HG03457 (cell line): ENCODE measurements at regions not wholly inside any gene's neighbourhood (a gene's known extent, or its start where the extent isn't known, plus 50 kb on each side); places are given as distances from the start of the nearest gene placed in this dataset.
"Not testable (repeated sequence)": the region's sequence is repeated elsewhere in the genome, so short reads cannot be mapped to it uniquely, and the experiment has no call there.

Experiments
- ATAC-seq: cut with Tn5 transposase; IDR thresholded peaks from one replicate; pipeline ENCODE4 v1.9.1; 2021; ENCODE audit warnings: moderate number of reproducible peaks; ENCODE audit not compliant: unreplicated experiment

GRCh38 chr9:30944741-30945280, 1439.6 kb upstream of the ACO1 start:
- ATAC-seq, result no peak

DNA sequence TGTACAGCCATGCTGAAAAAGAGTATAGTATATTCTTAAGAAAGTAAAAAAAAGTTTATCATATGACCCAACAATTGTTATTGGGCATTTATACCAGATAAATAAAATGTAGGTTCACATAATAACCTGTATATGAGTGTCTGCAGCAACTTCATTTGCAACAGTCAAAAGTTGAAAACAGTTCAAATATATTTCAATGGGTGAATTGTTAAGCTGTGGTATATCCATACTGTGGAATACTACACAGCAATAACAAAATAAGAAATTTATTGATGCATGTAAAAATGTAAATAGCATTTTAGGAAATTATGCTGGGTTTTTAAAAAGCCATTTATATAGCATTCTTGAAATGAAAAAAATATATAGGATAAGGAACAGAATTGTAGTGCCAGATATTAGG, 1420.1 kb upstream of the ACO1 start:
- no peak for ATAC-seq

- ATAC-seq, result no peak
Observed at GRCh38 chr9:30967476-30967875, 1417.0 kb upstream of the ACO1 start.

DNA sequence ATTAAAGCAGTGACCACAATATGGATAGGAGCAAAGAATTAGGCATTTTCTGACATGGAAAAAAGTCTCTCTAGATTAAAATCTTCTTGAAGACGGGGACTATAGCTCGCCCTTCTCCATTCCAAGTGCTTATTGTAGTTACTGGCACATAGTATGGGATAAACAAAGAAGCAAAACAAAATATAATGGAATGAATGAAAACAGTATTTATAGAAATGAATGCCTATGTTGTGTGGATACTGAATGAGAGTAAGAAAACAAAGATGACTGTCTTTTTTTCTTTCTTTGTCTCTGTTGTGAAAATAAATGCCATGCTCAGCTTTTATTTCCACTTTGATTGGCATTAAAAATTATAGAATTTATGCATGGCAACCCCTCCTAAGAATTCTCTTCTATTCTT, 1414.3 kb upstream of the ACO1 start:
- ATAC-seq, result no peak

GRCh38 chr9:30970812-30971211, 1413.6 kb upstream of the ACO1 start:
- ATAC-seq, result no peak

DNA sequence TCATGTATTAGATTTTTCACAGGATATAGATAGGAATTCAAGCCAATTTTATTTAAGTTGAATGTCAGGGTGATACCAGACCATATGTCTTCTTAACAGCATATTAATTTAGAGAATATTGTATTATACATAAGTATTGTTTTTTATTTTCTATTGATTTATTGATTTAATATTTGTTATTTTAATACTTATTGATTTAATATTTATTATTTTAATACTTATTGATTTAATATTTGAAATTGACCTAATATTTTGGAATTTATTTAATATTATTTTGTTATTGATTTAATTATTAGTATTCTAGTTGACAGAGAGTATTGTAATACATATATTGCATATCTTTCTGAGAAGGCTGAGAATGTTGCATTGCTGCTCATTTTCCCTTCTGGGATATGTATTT, 1411.8 kb upstream of the ACO1 start:
- no peak for ATAC-seq

- no peak for ATAC-seq
Observed at GRCh38 chr9:30977965-30978364, 1406.5 kb upstream of the ACO1 start.

- no peak for ATAC-seq
Observed at GRCh38 chr9:30982301-30982700, 1402.1 kb upstream of the ACO1 start.

- no peak for ATAC-seq
Observed at GRCh38 chr9:30995956-30996738, 1388.3 kb upstream of the ACO1 start.

DNA sequence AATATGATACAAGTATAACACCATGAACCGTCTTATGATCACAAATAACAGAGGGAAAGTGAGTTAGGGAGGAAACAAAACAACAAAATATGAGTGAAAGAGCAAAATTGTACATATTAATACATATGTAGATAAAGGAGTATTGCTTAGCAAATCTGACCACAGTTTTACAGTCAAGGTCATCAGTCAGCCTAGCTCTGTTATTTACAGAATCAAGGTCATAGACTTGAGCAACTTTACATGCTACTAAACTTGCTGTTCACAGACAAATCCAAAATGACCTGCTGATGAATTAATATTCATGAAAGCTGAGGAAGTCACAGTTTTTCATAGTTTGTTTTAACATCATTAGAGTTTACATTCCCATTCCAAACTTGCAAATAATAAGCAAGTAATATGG, 1387.7 kb upstream of the ACO1 start:
- no peak for ATAC-seq

GRCh38 chr9:30997291-30997690, 1387.2 kb upstream of the ACO1 start:
- no peak for ATAC-seq

- ATAC-seq, result no peak
Observed at GRCh38 chr9:31005086-31005665, 1379.3 kb upstream of the ACO1 start.

DNA sequence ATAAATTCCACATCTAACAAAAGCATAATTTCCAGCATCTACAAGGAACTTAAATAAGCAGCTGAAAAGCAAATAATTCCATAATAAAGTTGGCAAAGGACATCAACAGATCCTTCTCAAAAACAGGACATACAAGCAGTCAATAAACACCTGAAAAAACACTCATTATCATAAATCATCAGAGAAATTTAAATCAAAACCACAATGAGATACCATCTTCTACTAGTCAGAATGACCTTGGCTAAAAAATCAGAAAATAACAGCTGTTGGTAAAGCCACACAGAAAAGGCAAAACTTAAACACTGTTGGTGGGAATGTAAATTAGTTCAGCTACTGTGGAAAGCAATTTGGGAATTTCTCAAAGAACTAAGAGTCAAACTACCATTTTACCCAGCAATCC, 1371.1 kb upstream of the ACO1 start:
- no peak for ATAC-seq

- ATAC-seq, result no peak
Observed at GRCh38 chr9:31023847-31024246, 1360.6 kb upstream of the ACO1 start.

DNA sequence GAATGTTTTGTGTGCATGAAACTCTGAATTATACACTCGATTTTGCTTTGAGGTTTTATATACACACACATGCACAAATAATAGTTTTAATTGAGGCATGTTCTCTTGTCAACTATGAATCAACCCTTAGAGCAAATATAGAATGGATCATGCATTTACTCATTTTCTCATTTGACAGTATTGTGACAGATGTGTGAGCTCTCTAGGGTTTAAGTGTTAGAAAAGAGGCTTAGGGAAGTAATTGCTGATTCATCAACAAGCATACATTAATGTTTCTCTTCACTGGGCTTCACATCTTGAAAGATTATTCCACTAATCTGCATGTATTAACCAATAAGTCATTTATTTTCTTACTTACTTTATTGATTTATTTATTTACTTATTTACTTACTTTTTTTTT, 1356.8 kb upstream of the ACO1 start:
- no peak for ATAC-seq

GRCh38 chr9:31028137-31028536, 1356.3 kb upstream of the ACO1 start:
- ATAC-seq, result no peak

GRCh38 chr9:31030741-31031202, 1353.7 kb upstream of the ACO1 start:
- no peak for ATAC-seq

DNA sequence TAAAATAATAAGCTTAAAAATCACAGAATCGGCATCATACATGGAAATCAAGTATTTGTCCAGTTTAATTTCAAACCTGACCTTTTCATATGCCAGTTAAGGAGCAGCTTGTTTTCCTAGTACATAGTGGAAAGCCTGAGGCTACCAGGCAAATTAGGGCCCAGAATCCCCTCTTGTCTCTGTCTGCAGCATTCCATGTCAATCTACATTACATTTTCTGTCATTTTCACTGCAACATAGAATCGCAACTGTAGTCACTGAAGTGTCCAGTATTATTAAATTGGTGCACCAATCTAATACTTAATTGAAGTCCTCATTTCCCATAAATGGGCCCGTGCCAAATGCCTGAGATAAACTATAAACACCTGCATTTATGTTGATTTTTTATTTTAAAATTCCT, 1352.2 kb upstream of the ACO1 start:
- ATAC-seq, result no peak

DNA sequence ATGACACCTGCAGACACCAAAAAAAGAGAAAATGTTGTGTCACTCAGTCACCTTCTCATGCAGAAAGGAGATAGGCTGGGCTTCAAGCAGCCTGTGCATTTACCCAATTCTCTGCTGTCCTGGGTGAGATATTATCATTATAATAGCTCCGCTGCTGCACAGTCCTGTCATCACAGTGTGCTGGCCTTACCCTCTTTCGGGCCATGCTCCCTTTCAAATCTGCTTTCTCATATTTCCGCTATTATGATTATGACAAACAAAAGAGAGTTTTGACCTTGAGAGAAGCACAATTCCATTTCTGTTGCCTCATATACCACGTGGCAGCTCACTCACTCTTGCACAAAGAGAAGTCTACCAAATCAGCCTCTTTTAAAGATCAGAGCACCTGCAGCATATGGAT, 1350.1 kb upstream of the ACO1 start:
- ATAC-seq, result no peak

- no peak for ATAC-seq
Observed at GRCh38 chr9:31040564-31040963, 1343.9 kb upstream of the ACO1 start.

- no peak for ATAC-seq
Observed at GRCh38 chr9:31045810-31046209, 1338.6 kb upstream of the ACO1 start.

DNA sequence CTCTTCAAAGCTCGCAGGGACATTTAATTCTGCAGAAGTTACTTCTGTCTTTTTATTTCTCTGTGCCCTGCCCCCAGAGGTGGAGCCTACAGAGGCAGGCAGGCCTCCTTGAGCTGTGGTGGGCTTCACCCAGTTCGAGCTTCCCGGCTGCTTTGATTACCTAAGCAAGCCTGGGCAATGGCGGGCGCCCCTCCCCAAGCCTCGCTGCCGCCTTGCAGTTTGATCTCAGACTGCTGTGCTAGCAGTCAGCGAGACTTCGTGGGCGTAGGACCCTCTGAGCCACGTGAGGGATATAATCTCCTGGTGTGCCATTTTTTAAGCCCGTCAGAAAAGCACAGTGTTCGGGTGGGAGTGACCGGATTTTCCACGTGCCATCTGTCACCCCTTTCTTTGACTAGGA, 1322.9 kb upstream of the ACO1 start:
- ATAC-seq, result not testable (repeated sequence)
